ENCODE measurements at regions not wholly inside any gene's neighbourhood (a gene's known extent, or its start where the extent isn't known, plus 50 kb on each side); places are given as distances from the start of the nearest gene placed in this dataset.

DNA sequence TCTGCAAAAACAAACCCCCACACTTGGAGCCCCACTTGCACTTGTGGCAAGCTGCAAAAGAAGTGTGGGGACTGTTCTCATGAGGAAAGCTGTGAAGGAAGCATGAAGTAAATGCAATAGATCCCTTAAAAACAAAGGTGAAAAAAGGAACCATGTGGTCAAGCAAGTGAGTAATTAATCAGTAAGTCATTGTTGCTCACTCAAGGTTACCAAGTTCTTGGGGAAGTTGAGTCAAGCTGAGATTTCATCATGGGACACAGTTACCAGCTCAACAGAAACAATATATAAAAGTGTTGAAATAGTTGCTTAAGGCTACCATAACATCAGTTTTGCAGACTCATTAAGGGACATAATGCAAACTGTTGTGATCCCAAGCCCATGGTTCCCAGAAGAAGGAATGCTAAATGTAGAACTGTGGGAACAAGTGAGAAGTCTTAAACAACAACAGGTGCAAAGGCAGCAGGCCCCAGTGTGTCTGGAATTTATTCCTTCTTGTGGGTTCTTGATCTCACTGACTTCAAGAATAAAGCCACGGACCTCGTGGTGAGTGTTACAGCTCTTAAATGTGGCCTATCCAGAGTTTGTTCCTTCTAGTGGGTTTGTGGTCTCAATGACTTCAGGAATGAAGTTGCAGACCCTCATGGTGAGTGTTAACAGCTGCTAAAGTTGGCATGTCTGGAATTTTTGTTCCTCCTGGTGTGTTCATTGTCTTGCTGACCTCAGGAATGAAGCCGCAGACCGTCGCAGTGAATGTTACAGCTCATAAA, 336.3 kb upstream of the RBMY1B start:
- DNase-seq (ENCODE audit: low spot score): no peak

DNA sequence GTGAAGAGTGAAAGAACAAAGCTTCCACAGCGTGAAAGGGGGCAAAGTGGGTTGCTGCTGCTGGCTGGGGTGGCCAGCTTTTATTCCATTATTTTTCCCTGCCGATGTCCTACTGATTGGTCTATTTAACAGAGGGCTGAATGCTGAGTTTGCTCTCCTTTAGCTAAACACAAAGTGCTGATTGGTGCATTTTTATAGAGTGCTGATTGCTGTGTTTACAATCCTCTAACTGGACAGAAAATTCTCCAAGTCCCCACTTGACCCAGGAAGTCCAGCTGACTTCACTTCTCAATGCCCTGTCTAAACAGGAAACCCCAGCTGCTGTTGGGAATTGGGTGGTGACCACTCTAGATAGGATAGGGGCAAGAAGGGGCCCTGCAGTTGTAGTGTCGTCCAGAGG, 335.6 kb upstream of the RBMY1B start:
- DNase-seq (ENCODE audit: low spot score): no peak

DNA sequence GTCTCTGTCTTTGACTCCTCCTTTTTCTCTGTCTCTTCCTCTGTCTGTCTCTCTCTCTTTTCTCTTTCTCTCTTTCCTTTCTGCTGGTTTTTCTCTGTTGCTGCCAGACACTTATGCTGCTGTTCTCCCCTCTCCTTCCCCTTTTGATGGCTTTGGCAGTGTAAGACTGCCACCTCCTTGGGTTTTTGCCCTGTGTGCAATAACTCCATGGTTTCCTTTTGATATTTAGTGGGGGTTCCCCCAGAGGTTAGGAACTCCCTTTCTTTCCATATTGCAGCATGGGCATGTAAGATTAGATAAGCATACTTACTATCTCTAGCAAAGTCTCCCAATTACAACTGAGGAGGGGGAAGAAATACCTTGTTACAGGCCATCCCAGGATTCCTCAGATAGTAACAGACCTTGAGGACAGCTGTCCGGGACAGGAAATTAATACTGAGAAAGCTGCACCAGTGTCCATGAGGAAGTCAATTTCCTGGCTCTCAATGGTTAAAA, 333.8 kb upstream of the RBMY1B start:
- no peak for DNase-seq (ENCODE audit: low spot score)

DNA sequence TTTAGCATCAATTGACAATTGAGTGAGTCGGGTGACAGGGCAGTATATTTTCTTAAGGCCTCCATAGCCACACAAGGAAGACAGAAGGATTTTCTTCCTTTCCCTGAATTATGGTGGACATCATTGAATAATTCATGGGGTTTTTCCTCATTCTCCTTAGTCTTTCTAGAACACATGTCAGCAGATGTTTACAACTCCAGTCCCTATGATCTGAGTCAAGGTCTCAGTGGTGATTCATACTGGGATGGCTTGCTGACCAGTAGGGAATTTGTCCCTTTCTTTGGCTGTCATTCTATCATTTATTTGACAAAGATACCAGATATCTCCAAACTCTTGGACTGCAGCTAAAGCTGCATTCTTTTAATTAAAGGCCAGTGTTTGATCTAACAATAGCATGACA, 332.9 kb upstream of the RBMY1B start:
- DNase-seq (ENCODE audit: low spot score): no peak

DNA sequence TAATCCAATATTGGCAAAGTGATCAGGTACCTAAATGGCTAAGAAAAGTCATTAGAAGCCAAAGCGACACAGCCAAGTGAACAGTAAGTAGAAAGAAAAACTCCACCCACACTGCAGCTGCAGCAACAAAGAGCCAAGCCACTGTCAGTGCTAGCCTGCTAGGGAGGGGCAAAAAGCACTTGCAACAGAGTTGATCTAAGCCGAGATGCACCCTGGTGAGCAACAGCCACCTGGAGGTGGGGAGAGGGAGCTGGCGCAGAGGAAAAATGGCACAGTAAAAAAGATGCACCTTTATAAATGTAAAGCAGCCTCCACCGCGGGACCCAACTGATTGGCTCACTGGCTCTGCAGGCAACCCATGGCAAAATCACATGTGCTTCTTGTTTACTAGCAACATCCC, 330.2 kb upstream of the RBMY1B start:
- DNase-seq (ENCODE audit: low spot score): peak; percentile 55

DNA sequence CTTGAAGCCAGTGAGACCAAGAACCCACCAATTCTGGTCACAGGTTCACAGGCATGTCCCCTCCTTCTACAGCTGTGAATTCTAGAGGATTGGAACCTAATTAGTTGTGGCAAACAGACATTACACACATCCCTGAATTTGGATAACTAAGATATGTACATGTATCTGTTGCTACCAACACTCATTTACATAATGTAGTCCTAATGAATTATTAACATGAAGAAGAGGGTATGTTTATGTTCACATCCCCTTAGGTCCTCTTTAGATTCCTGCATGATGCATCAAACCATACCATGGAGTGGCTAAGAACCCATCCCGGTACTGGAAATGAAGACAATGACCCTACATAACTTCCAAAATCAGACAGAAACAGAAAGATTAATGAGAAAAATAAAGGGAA, 326.9 kb upstream of the RBMY1B start:
- no peak for DNase-seq (ENCODE audit: low spot score)

DNA sequence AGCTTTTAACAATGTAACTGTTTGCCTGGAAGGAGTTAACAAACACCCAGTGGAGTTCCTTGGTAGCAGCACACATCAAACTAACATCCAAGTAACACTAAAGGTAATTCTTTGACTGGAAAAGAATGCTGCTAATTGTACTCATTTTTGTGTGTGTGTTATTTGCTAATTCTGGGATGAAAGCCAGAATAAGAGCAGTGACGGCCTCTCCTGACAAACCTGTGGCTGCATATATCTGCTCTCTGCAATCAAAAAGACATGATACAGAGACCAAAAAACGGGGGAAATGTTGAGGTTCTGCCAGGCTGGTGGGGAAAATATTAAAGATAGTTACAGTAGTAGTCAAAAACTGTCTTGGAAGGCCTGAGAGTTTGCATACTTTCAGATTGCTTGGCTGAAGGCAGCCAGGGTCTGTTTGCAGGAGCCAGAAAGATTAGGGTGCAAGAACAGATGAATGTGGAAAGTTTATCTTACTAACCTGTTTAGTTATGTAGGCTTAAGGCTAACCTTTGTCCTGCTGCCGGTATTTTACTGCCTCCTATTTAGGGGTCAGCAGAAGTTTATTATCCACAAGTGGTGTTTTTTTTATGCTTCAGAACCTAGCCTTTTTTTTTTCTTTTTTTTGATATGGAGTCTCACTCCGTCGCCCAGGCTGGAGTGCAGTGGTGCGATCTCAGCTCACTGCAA, 325.6 kb upstream of the RBMY1B start:
- no peak for DNase-seq (ENCODE audit: low spot score)

DNA sequence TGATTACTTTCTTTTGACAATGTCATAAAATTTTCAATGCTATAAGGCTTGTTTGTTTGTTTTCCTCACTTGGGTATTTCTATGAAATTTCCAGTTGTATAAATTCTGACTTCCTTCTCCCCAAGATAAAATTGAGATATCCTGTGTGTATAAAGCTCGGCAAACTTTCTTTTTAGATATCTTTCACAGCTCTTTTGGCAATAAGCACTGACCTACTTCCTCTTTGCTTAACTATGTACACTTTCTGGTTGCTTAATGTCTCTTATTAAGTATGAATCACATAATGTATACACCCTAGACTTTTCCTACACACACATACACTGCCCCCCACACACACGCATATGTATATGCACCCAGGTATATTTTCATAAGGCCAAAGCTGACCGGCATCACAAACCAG, 318.4 kb upstream of the RBMY1B start:
- DNase-seq (ENCODE audit: low spot score): no peak

DNA sequence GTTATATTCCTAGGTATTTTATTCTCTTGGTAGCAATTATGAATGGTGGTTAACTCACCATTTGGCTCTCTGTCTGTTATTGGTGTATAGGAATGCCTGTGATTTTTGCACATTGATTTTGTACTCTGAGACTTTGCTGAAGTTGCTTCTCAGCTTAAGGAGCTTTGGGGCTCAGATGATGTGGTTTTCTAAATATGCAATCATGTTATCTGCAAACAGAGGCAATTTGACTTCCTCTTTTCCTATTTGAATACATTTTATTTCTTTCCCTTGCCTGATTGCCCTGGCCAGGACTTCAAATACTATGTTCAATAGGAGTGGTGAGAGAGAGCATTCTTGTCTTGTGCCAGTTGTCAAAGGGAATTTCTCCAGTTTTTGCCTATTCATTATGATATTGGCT, 310.9 kb upstream of the RBMY1B start:
- no peak for DNase-seq (ENCODE audit: low spot score)

DNA sequence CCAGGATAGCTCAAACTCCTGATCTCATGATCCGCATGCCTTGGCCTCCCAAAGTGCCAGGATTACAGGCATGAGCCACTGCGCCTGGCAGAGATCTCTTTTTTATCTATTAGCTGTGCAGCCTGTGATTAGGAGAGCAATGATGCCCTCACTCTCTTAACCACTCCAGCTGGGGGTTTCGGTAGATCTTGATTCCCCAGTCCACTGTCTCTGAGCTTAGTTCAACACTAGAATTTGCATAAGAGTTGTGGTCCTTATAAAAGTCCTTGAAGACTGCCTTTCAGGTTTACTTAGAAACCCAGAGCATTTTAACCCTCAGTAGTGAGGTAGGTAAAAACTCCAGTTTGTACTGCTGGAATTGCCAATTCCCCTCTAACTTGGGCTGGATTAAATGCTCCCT, 283.3 kb upstream of the RBMY1B start:
- DNase-seq (ENCODE audit: low spot score): no peak

DNA sequence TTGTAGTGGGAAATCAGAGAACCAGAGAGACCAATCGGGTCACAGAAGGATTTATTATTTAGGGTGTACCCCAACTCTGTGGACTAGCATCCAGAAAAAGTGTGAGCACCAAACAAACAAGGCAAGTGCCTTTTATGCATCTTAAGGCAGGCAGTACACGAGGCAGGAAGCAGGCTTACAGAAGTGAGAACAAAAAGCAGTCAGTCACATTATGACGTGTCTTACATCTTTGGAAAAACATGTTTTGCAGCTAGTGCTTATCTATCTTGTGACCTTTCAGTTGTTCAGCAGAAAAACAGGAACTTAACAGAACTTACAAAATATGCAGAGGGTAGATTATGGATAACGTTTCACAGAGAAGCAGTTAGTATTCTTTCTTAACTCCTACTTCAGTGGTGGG, 270.9 kb upstream of the RBMY1B start:
- DNase-seq (ENCODE audit: low spot score): peak; percentile 62

DNA sequence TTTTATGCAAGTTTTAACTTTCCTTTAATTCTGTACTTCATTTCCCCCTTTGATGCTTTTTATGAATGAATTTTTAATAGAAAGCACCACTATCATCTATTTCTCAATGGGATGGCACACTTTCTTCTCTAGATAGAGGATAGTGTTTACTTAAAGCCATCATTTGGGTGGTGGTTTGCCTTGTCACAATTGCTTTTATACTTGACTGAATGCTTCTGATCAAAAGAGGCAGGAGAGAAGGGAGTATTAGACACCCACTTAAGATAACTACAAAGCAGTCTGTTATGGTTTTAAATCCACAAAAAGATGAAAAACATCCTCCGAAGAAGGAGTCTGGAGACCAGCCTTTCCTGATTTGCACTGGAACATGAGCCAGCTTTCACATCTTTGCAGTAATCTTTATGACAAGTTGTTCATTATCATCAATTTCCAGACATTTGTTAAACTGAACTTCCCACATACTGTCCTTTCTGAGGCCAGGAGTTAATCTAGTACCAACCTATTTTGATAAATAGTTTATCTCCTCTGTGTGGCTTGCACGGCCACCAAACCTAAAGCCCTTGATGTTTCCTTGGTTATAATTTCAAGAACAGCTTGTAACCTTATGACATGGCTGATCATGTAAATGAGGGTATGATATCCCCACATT, 270.4 kb upstream of the RBMY1B start:
- DNase-seq (ENCODE audit: low spot score): no peak

DNA sequence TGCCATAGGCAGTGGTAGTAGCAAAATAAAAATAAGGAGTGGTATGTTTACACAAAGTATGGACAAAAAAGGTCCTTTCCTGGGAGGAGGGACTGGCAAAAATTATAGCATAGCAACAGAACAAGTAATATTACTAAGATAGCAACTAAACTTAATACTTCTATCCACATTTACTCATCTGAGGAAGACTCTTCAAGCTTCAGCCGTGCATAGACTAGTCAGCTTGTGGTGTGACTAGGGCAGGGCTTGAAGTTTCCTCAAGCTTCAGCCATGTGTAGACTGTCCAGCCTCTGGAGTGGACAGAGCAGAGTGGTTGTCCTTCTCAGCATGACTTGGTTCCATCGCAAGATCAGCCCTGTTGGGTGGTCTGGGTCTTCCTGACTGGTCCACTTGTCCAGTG, 268.3 kb upstream of the RBMY1B start:
- DNase-seq (ENCODE audit: low spot score): no peak

DNA sequence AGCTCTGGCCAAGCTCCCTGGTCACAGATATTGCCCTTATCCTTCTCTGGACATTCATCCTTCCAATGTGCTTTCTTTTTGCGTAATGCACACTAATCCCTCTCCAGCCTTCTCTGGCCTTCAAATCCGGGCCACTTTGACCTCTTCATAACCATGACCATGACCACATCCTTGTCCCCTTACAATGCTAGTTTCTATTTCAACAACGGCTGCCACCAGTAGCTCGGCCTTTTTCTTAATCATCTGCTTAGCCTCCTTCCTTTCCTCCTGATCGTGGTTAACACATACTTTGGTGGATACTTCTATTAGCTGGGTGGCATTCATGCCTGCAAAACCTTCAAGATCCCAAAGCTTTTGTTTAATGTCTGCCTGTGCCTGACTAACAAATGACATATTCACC, 264.4 kb upstream of the RBMY1B start:
- no peak for DNase-seq (ENCODE audit: low spot score)

DNA sequence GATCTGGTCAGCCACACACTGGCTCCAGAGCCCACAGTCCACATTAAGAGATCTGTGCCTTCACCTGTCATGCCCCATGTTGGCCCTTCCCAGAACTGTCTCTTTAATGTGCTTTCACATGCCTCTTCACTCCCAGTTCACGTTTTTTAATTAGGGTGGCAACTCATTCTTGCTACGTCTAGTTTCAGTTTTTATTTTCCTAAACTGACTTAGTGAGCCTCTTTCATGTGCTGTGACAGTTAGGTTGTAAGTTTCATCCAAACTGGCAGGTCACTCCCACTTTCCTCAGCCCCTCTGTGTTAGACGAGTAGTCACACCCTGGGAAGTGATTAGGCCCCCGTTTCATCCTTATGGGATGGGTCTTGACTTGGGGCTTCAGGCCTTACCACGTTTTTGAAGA, 262.5 kb upstream of the RBMY1B start:
- peak; percentile 31 for DNase-seq (ENCODE audit: low spot score)

DNA sequence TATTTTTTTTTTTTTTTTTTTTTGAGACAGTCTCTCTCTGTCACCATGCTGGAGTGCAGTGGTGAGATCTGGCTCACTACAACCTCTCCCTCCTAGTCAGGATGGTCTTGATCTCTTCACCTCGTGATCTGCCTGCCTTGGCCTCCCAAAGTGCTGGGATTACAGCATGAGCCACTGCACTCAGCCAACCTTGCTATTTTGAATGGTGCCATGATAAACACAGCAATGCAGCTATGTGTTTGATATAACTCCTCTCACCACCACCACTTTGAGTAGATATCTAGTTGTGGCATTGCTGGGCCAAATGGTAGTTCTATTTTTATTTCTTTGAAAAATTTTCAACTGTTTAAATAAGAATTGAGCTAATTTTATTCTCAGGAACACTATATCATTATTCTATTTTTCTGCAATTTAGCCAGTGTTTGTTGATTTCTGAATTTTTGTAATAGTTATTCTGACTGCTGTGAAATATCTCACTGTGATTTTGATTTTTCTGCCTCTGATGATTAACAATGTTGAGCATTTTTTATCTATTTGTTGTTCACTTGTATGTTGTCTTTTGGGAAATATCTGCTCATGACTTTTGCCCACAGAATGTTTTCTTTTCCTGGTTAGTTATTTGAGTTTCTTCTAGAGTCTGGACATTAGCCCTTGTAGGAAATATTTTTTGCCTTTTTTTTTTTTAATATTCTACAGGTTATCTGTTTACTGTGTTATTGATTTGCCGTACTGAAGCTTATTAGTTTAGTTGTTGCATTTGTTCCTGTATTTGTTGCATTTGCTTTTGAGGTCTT, 257.5 kb upstream of the RBMY1B start:
- DNase-seq (ENCODE audit: low spot score): no peak

DNA sequence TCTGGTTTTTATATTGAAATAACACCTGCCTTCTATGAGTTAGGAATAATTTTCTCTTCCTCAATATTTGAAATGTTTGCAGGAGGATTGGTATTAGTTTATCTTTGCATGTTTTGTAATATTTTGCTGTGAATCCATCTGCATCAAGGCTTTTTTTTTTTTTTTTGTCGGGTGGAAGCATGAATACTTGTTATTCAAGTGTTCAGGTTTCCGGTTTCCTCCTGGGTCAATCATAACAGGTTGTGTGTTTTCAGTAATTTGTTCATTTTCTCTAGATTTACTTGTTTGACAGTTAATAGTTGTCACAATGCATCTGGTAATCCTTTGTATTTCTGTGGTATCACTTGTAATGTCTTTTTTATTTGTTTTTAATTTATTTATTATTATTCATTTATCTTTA, 256.7 kb upstream of the RBMY1B start:
- DNase-seq (ENCODE audit: low spot score): no peak

DNA sequence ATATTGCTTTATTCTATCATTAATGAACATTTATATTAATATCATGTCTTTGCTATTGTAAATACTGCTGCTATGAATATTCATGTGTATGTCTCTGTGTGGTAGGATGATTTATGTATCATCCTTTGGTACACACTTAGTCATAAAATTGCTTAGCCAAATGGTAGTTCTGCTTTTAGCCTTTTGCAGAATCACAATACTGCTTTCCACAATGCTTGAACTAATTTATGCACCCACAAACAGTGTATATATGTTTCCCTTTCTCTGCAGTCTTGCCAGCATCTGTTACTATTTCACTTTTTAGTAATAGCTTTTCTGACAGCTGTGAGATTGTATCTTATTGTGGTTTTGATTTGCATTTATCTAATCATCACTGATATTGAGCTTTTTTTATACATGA, 254.3 kb upstream of the RBMY1B start:
- peak; percentile 32 for DNase-seq (ENCODE audit: low spot score)

DNA sequence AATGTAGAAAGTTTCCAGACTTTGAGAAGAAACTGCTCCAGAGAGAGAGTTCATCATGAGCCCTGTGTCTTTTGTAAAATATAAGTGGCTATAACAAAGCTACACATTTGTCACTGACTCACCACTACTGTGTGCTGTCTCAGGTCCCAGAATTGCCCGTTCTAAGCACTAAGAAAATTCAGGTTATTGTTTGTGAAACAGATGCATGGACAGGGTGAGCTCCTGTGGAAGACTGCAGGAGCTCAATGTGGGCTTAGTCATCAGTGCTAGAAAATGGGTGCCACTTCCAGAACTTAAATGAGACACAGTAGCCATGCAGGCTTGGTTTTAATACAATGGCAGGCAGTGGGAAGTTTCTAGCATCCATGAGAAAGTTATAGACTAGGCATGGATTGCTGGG, 251.4 kb upstream of the RBMY1B start:
- peak; percentile 36 for DNase-seq (ENCODE audit: low spot score)

DNA sequence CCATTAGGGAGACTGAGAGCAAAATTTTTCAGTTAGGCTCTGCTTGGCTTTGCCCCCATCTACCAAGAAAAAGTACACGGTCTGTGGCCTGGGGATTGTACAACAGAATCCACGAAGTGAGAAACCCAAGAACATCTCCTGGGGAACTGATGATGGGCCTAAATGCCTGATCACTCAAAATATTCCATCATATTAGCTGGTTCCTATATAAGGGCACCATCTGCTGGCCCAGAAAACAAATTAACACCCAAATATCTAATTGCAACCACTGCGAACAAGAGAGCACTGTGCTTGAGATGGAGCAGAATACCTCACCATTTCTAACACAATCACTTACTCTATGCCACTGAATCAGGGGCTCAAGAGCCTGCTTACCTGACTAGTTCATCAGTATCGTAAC, 250.8 kb upstream of the RBMY1B start:
- peak; percentile 39 for DNase-seq (ENCODE audit: low spot score)

DNA sequence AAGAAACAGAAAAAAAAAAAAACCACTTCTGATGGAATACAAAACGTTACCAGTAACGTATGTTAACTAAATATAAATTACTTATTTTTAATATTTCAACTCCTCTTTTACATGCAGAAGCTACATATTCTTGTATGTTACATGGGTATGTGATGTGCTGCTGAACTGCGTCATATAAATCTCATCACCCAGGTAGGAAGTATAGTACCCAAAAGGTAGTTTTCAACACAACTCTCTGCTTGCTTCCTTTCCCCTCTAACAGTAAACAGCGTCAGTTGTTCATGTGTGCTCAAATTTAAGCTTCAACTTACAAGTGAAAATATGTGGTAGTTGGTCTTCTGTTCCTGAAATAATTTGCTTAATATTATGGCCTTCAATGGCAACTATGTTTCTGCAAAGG, 250.0 kb upstream of the RBMY1B start:
- no peak for DNase-seq (ENCODE audit: low spot score)

DNA sequence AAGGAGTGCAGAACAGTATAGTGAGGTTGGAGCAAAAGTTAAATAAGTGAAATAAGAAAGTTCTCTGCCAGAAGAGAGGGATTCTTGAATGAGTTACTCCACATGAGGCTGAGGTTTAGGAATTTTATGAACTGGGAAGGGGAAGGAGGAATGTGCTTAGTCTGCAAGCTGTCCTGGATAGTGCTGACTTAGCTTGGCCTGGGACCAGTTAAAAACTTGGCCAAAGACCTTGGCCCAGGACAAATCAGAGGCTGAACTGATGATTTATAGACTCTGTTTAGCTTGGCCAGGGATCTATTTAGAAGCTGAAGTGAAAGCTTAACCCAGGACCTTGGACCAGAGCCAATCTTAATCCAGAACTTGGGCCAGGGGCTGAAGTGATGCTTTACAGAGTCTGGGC, 244.4 kb upstream of the RBMY1B start:
- DNase-seq (ENCODE audit: low spot score): no peak
